Natural killer cell (primary cell): ENCODE measurements at regions not wholly inside any gene's neighbourhood (a gene's known extent, or its start where the extent isn't known, plus 50 kb on each side); places are given as distances from the start of the nearest gene placed in this dataset.

Experiments
- ATAC-seq, 3 donors: fragments of 150-1000 bp in 2 of 3; fragments of 200-7000 bp in 1 of 3; cut with Tn5 transposase; 1 replicate in 1 of 3; 2 replicates in 2 of 3; pipeline ENCODE4 v1.10.0; 2021; ENCODE audit warnings: mild to moderate bottlenecking in 2 of 3, moderate library complexity in 2 of 3
- DNase-seq, 2 donors: peaks; one replicate each; pipeline versions ENCODE4 v3.0.0 to v3.0.0-alpha.2; 2013 to 2021; ENCODE audit warnings: mixed read lengths in 1 of 2
- H3K27ac ChIP-seq: one replicate; pipeline ENCODE4 v1.5.1; 2013; ENCODE audit warnings: mild to moderate bottlenecking, low read length
- H3K27me3 ChIP-seq: one replicate; pipeline ENCODE4 v1.6.1; 2013; ENCODE audit warnings: low read length; ENCODE audit not compliant: control insufficient read depth, insufficient read depth
- H3K36me3 ChIP-seq: one replicate; pipeline ENCODE4 v1.6.1; 2013; ENCODE audit warnings: low read length; ENCODE audit not compliant: control insufficient read depth, insufficient read depth
- H3K4me1 ChIP-seq: one replicate; pipeline ENCODE4 v1.6.1; 2013; ENCODE audit warnings: low read length; ENCODE audit not compliant: control insufficient read depth, insufficient read depth
- H3K4me3 ChIP-seq: one replicate; pipeline ENCODE4 v1.5.1; 2013; ENCODE audit warnings: low read length
- H3K9me3 ChIP-seq: one replicate; pipeline ENCODE4 v1.6.1; 2013; ENCODE audit warnings: low read length; ENCODE audit not compliant: control insufficient read depth, insufficient read depth
- H3K27ac Mint-ChIP-seq, 2 donors: one replicate each; pipeline ENCODE4 v1.8.0; 2022; ENCODE audit warnings: mild to moderate bottlenecking in 2 of 2, mixed read lengths in 2 of 2, moderate library complexity in 1 of 2
- H3K27me3 Mint-ChIP-seq, 2 donors: one replicate each; pipeline ENCODE4 v1.8.0; 2022; ENCODE audit warnings: low read depth in 2 of 2, mixed read lengths in 2 of 2
- H3K36me3 Mint-ChIP-seq: one replicate; pipeline ENCODE4 v1.8.0; 2022; ENCODE audit warnings: mixed read lengths
- H3K4me1 Mint-ChIP-seq, 2 donors: one replicate each; pipeline ENCODE4 v1.8.0; 2022; ENCODE audit warnings: mixed read lengths in 2 of 2
- H3K4me3 Mint-ChIP-seq: one replicate; pipeline ENCODE4 v1.8.0; 2022; ENCODE audit warnings: mild to moderate bottlenecking, moderate library complexity, mixed read lengths
- H3K9me3 Mint-ChIP-seq, 2 donors: one replicate each; pipeline ENCODE4 v1.8.0; 2022; ENCODE audit warnings: mixed read lengths in 2 of 2
- CTCF ChIP-seq: fragments of 200-600 bp; IDR thresholded peaks from one replicate; pipeline ENCODE4 v1.8.0; 2022; ENCODE audit warnings: antibody characterized with exemption
- WGBS: methylation state at CpG from one replicate; pipeline ENCODE4 v1.1.7; 2013; ENCODE audit warnings: missing lambda C conversion rate; ENCODE audit not compliant: insufficient coverage; 5-methylcytosine and 5-hydroxymethylcytosine counted together
- intact Hi-C: fragments of 100-400 bp; cut with micrococcal nuclease; formaldehyde crosslinking; loops from one replicate; pipeline ENCODE4 v1.14.2; 2022

- Histone ChIP-seq H3K36me3 (no peaks in the 10 kb centered on the region), H3K27me3 (no peaks in the 10 kb centered on the region), H3K4me1 (no peaks in the 10 kb centered on the region), H3K4me3 (no peak overlapping the region), H3K9me3 (no peaks in the 10 kb centered on the region), H3K27ac (no peak overlapping the region)
- ATAC-seq = no peak
- Mint-ChIP-seq H3K27ac (no peak overlapping the region), H3K36me3 (no peaks in the 10 kb centered on the region), H3K4me3 (no peak overlapping the region), H3K9me3 (peaks cover 11 to 13% of the 10 kb centered on the region in 2 donors), H3K27me3 (no peaks in the 10 kb centered on the region), H3K4me1 (no peaks in the 10 kb centered on the region)
- TF ChIP-seq CTCF = no peak
- no peak for DNase-seq
- intact Hi-C loops = no loop called here
- WGBS = 96% methylated on average over 3 of the region's 5 CpGs
Measured at GRCh38 chr18:29596959-29597358, 1420.0 kb upstream of the CDH2 start.

GRCh38 chr18:29594493-29594892 is 1417.6 kb upstream of the CDH2 start:
- Mint-ChIP-seq H3K4me1 (no peaks in the 10 kb centered on the region), H3K9me3 (peaks cover 10 to 16% of the 10 kb centered on the region in 2 donors), H3K4me3 (no peak overlapping the region), H3K27ac (no peak overlapping the region), H3K27me3 (no peaks in the 10 kb centered on the region), H3K36me3 (no peaks in the 10 kb centered on the region)
- no peak for ATAC-seq
- no peaks in the 10 kb centered on the region for H3K27me3 ChIP-seq
- DNase-seq = no peak
- 100% methylated on average over 1 of the region's 2 CpGs for WGBS
- H3K36me3 ChIP-seq = no peaks in the 10 kb centered on the region
- H3K9me3 ChIP-seq = no peaks in the 10 kb centered on the region
- H3K4me1 ChIP-seq = no peaks in the 10 kb centered on the region
- H3K27ac ChIP-seq = no peak overlapping the region
- no peak overlapping the region for H3K4me3 ChIP-seq
- intact Hi-C loops = no loop called here
- no peak for TF ChIP-seq CTCF

GRCh38 chr18:29588446-29589100 is 1411.6 kb upstream of the CDH2 start:
- DNase-seq (no peak), ATAC-seq (peak in 1 of 3 donors; percentile 21)
- Histone ChIP-seq H3K4me3 (no peak overlapping the region), H3K4me1 (no peaks in the 10 kb centered on the region), H3K27me3 (no peaks in the 10 kb centered on the region), H3K27ac (no peak overlapping the region), H3K9me3 (peaks cover 12% of the 10 kb centered on the region), H3K36me3 (no peaks in the 10 kb centered on the region)
- H3K36me3 Mint-ChIP-seq = peaks cover 20% of the 10 kb centered on the region
- WGBS = 85% methylated on average over 17 of the region's 17 CpGs
- no peak for TF ChIP-seq CTCF
- intact Hi-C loops = no loop called here
- H3K4me1 Mint-ChIP-seq = no peaks in the 10 kb centered on the region
- no peaks in the 10 kb centered on the region for H3K27me3 Mint-ChIP-seq
- H3K9me3 Mint-ChIP-seq = peaks cover 19 to 25% of the 10 kb centered on the region in 2 donors
- no peak overlapping the region for H3K4me3 Mint-ChIP-seq
- H3K27ac Mint-ChIP-seq = no peak overlapping the region

- peaks cover 26 to 28% of the 10 kb centered on the region in 2 donors for H3K9me3 Mint-ChIP-seq
- no peaks in the 10 kb centered on the region for H3K36me3 ChIP-seq
- H3K27me3 ChIP-seq = no peaks in the 10 kb centered on the region
- WGBS = 89% methylated on average over 3 of the region's 3 CpGs
- TF ChIP-seq CTCF = no peak
- no peaks in the 10 kb centered on the region for H3K4me1 ChIP-seq
- no peak overlapping the region for H3K27ac Mint-ChIP-seq
- ATAC-seq = no peak
- H3K4me3 ChIP-seq = no peak overlapping the region
- H3K4me3 Mint-ChIP-seq = no peak overlapping the region
- H3K27me3 Mint-ChIP-seq = no peaks in the 10 kb centered on the region
- H3K36me3 Mint-ChIP-seq = peaks cover 20% of the 10 kb centered on the region
- intact Hi-C loops = no loop called here
- DNase-seq = no peak
- H3K9me3 ChIP-seq = peaks cover 12% of the 10 kb centered on the region
- H3K27ac ChIP-seq = no peak overlapping the region
- no peaks in the 10 kb centered on the region for H3K4me1 Mint-ChIP-seq
Measured at GRCh38 chr18:29586210-29586609, 1409.3 kb upstream of the CDH2 start.
